Panc1 (cell line): ENCODE measurements at regions not wholly inside any gene's neighbourhood (a gene's known extent, or its start where the extent isn't known, plus 50 kb on each side); places are given as distances from the start of the nearest gene placed in this dataset.

Experiments
- POLR2AphosphoS5 ChIP-seq: IDR thresholded peaks from 2 replicates; pipeline ENCODE4 v1.6.1; 2012; ENCODE audit warnings: mild to moderate bottlenecking, low read depth, low read length, moderate library complexity
- SIN3A ChIP-seq: IDR thresholded peaks from 2 replicates; pipeline ENCODE4 v1.6.1; 2012; ENCODE audit warnings: low read depth, mild to moderate bottlenecking, low read length, moderate library complexity, borderline replicate concordance; ENCODE audit not compliant: insufficient read depth
- TF ChIP-seq, protein P1 (sequence below): fragments of 450-650 bp; IDR thresholded peaks from 2 replicates; pipeline ENCODE4 v1.5.1; 2017; ENCODE audit warnings: mild to moderate bottlenecking

DNA sequence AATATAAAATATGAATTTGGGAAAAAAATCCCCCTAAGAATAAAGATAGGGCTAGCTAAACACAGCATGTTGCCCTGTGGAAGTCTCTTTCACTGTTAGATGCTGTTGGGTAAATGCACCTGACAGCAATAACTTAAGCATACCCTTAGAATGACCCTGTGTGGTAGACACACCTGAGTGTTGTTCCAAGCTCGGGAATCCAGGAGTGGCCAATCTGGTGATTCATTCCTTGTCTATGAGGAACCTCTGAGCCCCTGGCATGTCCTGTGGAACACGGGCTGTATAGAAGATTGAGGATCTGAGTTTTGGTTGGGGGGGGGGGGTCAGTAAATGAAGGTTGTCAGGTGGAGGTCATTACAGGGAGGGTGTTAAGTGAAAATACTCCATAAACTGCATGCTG is 730.0 kb upstream of the IGFBP3 start:
- TF ChIP-seq, protein P1, sequence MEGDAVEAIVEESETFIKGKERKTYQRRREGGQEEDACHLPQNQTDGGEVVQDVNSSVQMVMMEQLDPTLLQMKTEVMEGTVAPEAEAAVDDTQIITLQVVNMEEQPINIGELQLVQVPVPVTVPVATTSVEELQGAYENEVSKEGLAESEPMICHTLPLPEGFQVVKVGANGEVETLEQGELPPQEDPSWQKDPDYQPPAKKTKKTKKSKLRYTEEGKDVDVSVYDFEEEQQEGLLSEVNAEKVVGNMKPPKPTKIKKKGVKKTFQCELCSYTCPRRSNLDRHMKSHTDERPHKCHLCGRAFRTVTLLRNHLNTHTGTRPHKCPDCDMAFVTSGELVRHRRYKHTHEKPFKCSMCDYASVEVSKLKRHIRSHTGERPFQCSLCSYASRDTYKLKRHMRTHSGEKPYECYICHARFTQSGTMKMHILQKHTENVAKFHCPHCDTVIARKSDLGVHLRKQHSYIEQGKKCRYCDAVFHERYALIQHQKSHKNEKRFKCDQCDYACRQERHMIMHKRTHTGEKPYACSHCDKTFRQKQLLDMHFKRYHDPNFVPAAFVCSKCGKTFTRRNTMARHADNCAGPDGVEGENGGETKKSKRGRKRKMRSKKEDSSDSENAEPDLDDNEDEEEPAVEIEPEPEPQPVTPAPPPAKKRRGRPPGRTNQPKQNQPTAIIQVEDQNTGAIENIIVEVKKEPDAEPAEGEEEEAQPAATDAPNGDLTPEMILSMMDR: no peak
- TF ChIP-seq POLR2AphosphoS5 (no peak), SIN3A (no peak)
